Kidney (tissue), 13 donors: ENCODE measurements at regions not wholly inside any gene's neighbourhood (a gene's known extent, or its start where the extent isn't known, plus 50 kb on each side); places are given as distances from the start of the nearest gene placed in this dataset.

Experiments used
- DNase-seq, 5 donors: peaks; one replicate each; pipeline ENCODE4 v3.0.0-alpha.2; 2013 to 2020
- FAIRE-seq: peaks from 2 replicates; lab custom pipeline; 2012; peaks lifted over from hg19 to GRCh38; lab: Jason Lieb, UNC
- H3K27ac ChIP-seq, 2 donors: one replicate each; pipeline ENCODE4 v1.7.0; 2013; ENCODE audit warnings: low read depth in 2 of 2, low read length in 2 of 2, inconsistent platforms in 1 of 2
- H3K27me3 ChIP-seq: one replicate; pipeline ENCODE4 v1.7.1; 2013; ENCODE audit warnings: low read length, inconsistent platforms; ENCODE audit not compliant: control insufficient read depth, insufficient read depth
- H3K36me3 ChIP-seq, 3 donors: one replicate each; pipeline versions ENCODE4 v1.7.0 to v1.7.1; 2013; ENCODE audit warnings: low read length in 3 of 3, control low read depth in 1 of 3, inconsistent platforms in 1 of 3; ENCODE audit not compliant: insufficient read depth in 3 of 3, control insufficient read depth in 2 of 3
- H3K4me1 ChIP-seq, 3 donors: one replicate each; pipeline versions ENCODE4 v1.7.0 to v1.7.1; 2013; ENCODE audit warnings: low read length in 3 of 3, inconsistent platforms in 1 of 3, low read depth in 1 of 3; ENCODE audit not compliant: control insufficient read depth in 2 of 3, insufficient read depth in 2 of 3
- H3K4me3 ChIP-seq, 3 donors: one replicate each; pipeline versions ENCODE4 v1.7.0 to v1.8.1; 2013; ENCODE audit warnings: low read length in 3 of 3, control low read depth in 1 of 3, inconsistent platforms in 1 of 3
- H3K9ac ChIP-seq, 3 donors: one replicate each; pipeline versions ENCODE4 v1.7.0 to v1.7.1; 2013; ENCODE audit warnings: low read length in 3 of 3, control low read depth in 1 of 3, inconsistent platforms in 1 of 3
- H3K9me3 ChIP-seq, 3 donors: one replicate each; pipeline versions ENCODE4 v1.7.0 to v1.7.1; 2013; ENCODE audit warnings: low read length in 3 of 3, control low read depth in 1 of 3, inconsistent platforms in 1 of 3; ENCODE audit not compliant: control insufficient read depth in 2 of 3, insufficient read depth in 1 of 3
- intact Hi-C: fragments of 100-400 bp; cut with DNase I; formaldehyde crosslinking; loops from one replicate; pipeline ENCODE4 v1.11.1; 2022
- TF ChIP-seq, protein P1 (sequence below): IDR thresholded peaks from 3 replicates; pipeline ENCODE4 v1.5.1; 2012; ENCODE audit warnings: mild to moderate bottlenecking, moderate library complexity, borderline replicate concordance; ENCODE audit not compliant: insufficient read depth; ENCODE audit errors: extremely low read depth
- donor health status: control.
- donor health status: control.
- donor health status: control.
- donor health status: control.
- donor health status: control.
- donor health status: DM: yes; HTN: yes; CAD: no.
- donor health status: Normal renal cell carcinoma (clear cell type).

DNA sequence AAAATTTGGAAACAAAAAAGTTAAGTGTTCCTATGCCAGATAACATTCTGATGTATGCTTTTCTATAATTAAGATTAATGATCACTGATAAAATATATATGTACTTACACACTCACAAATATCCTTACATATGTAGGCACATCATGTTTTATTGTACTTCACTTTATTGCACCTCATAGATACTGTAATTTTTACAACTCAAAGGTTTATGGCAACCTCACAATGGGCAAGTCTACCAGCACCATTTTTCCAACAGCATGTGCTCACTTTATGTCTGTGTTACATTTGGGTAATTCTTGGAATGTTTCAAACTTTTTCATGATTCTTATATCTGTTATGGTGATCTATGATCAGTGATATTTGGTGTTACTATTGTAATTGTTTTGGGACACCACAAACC, 57.8 kb upstream of the GPRIN3 start:
- FAIRE-seq = no peak
- intact Hi-C loops = no loop called here
- TF ChIP-seq, protein P1, sequence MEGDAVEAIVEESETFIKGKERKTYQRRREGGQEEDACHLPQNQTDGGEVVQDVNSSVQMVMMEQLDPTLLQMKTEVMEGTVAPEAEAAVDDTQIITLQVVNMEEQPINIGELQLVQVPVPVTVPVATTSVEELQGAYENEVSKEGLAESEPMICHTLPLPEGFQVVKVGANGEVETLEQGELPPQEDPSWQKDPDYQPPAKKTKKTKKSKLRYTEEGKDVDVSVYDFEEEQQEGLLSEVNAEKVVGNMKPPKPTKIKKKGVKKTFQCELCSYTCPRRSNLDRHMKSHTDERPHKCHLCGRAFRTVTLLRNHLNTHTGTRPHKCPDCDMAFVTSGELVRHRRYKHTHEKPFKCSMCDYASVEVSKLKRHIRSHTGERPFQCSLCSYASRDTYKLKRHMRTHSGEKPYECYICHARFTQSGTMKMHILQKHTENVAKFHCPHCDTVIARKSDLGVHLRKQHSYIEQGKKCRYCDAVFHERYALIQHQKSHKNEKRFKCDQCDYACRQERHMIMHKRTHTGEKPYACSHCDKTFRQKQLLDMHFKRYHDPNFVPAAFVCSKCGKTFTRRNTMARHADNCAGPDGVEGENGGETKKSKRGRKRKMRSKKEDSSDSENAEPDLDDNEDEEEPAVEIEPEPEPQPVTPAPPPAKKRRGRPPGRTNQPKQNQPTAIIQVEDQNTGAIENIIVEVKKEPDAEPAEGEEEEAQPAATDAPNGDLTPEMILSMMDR = no peak

DNA sequence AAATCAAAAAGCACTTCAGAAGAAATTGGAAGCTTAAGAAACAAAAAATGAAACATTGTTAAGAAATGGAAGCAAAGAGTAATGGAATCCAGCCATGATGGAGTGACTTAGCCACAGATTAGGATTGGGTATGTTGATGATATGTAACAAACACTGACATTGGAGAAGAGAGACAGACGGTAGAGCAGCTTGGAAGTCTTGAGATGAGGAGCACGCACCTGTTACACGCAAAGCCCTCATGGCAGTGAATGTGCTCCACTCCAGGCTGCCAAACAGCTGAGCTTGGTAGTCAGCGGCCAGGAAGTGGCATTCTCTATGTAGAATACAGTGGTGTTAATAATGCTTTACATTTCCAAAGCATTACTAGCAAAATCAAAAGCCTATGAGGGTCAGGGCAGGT, 56.9 kb upstream of the GPRIN3 start:
- H3K4me3 ChIP-seq = no peak overlapping the region
- no peaks in the 10 kb centered on the region for H3K4me1 ChIP-seq
- no peaks in the 10 kb centered on the region for H3K36me3 ChIP-seq
- DNase-seq (no peak), FAIRE-seq (no peak)
- no peak overlapping the region for H3K9ac ChIP-seq
- intact Hi-C loops = no loop called here
- no peak overlapping the region for H3K27ac ChIP-seq
- no peaks in the 10 kb centered on the region for H3K27me3 ChIP-seq
- H3K9me3 ChIP-seq = no peaks in the 10 kb centered on the region
- TF ChIP-seq, protein P1 = no peak

More for the DNA sequence above, 57.8 kb upstream of the GPRIN3 start:
- H3K9ac ChIP-seq = no peak overlapping the region
- H3K4me1 ChIP-seq = no peaks in the 10 kb centered on the region
- H3K27ac ChIP-seq = no peak overlapping the region
- H3K36me3 ChIP-seq = no peaks in the 10 kb centered on the region
- DNase-seq = no peak
- H3K4me3 ChIP-seq = no peak overlapping the region
- no peaks in the 10 kb centered on the region for H3K27me3 ChIP-seq
- H3K9me3 ChIP-seq = no peaks in the 10 kb centered on the region

DNA sequence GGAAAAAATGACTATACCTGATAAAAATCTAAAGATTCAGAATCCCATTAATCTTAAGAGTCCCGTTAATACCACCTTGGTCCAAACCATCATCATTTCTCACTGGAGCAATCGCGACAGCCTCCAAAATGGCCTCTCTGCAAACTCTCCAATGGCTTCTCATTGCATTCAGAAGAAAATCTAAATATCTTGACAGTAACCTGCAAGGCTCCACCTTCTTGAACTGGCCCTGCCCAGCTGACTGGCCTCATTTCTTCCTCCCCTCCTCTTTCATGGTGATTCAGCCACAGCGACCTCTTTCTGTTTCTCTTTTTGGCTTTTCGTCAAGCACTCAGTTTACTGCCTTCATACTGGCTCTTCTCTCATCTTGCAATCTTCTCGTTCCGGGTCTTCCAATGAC, 56.2 kb upstream of the GPRIN3 start:
- no peaks in the 10 kb centered on the region for H3K9me3 ChIP-seq

More for the DNA sequence above, 56.2 kb upstream of the GPRIN3 start:
- intact Hi-C loops = no loop called here
- no peak for DNase-seq
- no peak for FAIRE-seq
- H3K27me3 ChIP-seq = no peaks in the 10 kb centered on the region
- no peak overlapping the region for H3K4me3 ChIP-seq
- no peaks in the 10 kb centered on the region for H3K36me3 ChIP-seq
- H3K4me1 ChIP-seq = no peaks in the 10 kb centered on the region
- H3K27ac ChIP-seq = no peak overlapping the region
- TF ChIP-seq, protein P1 = no peak
- H3K9ac ChIP-seq = no peak overlapping the region
